HepG2 (cell line): ENCODE measurements at regions not wholly inside any gene's neighbourhood (a gene's known extent, or its start where the extent isn't known, plus 50 kb on each side); places are given as distances from the start of the nearest gene placed in this dataset.

ENCODE experiments used
- ATAC-seq: fragments of 200-7000 bp; cut with Tn5 transposase; 3 replicates; pipeline ENCODE4 v1.9.1; 2020; ENCODE audit warnings: mild to moderate bottlenecking, moderate library complexity
- BruUV-seq: library from RNA; stranded (reverse); fragments of 400-500 nt; replicated peaks from 2 replicates; lab custom pipeline; 2021; lab: Mats Ljungman, UMichigan
- CTCF ChIA-PET: fragments of 300-600 bp; formaldehyde crosslinking; extraction: SDS; loops from one replicate; lab custom pipeline; 2021; ENCODE audit warnings: low total read pairs, inconsistent platforms, low intra/inter-chr PET ratio; lab: Yijun Ruan, JAX
- POLR2A ChIA-PET: fragments of 350-600 bp; sonication (Branson Sonifier 250); formaldehyde crosslinking; loops from one replicate; lab custom pipeline; 2020; ENCODE audit warnings: antibody characterized with exemption, inconsistent platforms; lab: Yijun Ruan, JAX
- DNase-seq: peaks from one replicate; pipeline ENCODE4 v3.0.0-alpha.2; 2015; ENCODE audit warnings: low spot score
- FAIRE-seq: peaks from 3 replicates; lab custom pipeline; 2011; peaks lifted over from hg19 to GRCh38; lab: Jason Lieb, UNC
- H2AFZ ChIP-seq: one replicate; pipeline ENCODE4 v1.6.1; 2011; ENCODE audit warnings: low read length, inconsistent platforms
- H3K27ac ChIP-seq: fragments of 300-600 bp; 3 replicates; pipeline ENCODE4 v1.8.0; 2011; ENCODE audit warnings: mixed run types, mild to moderate bottlenecking, mixed read lengths, low read length, inconsistent platforms; ENCODE audit not compliant: insufficient read depth; ENCODE audit errors: extremely low read length
- H3K27me3 ChIP-seq, 2 experiments: fragments of 200-600 bp in 1 of 2; 2 replicates in 1 of 2; 3 replicates in 1 of 2; pipeline versions ENCODE4 v1.6.0 to v1.8.0; 2011; ENCODE audit warnings: low read length in 2 of 2, mild to moderate bottlenecking in 2 of 2, moderate library complexity in 2 of 2, inconsistent platforms in 1 of 2; ENCODE audit not compliant: insufficient read depth in 2 of 2, control insufficient read depth in 1 of 2
- H3K36me3 ChIP-seq, 2 experiments: fragments of 200-600 bp in 1 of 2; replicated peaks in 1 of 2; 2 replicates in 1 of 2; 3 replicates in 1 of 2; pipeline versions ENCODE4 v1.5.1 to v1.8.0; 2011; ENCODE audit warnings: low read length in 2 of 2, inconsistent platforms in 1 of 2; ENCODE audit not compliant: insufficient read depth in 2 of 2, control insufficient read depth in 1 of 2
- H3K4me1 ChIP-seq: 2 replicates; pipeline ENCODE4 v1.5.1; 2012; ENCODE audit warnings: low read length, inconsistent platforms; ENCODE audit not compliant: insufficient read depth
- H3K4me2 ChIP-seq: 2 replicates; pipeline ENCODE4 v1.6.0; 2011; ENCODE audit warnings: low read depth, low read length, inconsistent platforms
- H3K4me3 ChIP-seq, 3 experiments: fragments of 200-600 bp in 1 of 3; sonication (generic), shearing (Covaris generic) in 1 of 3; replicated peaks in 1 of 3; 2 replicates each; pipeline ENCODE4 v1.5.1; 2011 to 2016; ENCODE audit warnings: low read length in 3 of 3, inconsistent platforms in 2 of 3, low read depth in 2 of 3, mild to moderate bottlenecking in 2 of 3, control low read depth in 1 of 3, mixed read lengths in 1 of 3; ENCODE audit not compliant: insufficient read depth in 1 of 3
- H3K79me2 ChIP-seq: one replicate; pipeline ENCODE4 v1.6.1; 2011; ENCODE audit warnings: low read length, inconsistent platforms; ENCODE audit not compliant: insufficient read depth
- H3K9ac ChIP-seq: 2 replicates; pipeline ENCODE4 v1.6.0; 2011; ENCODE audit warnings: mild to moderate bottlenecking, low read depth, low read length, inconsistent platforms; ENCODE audit not compliant: insufficient read depth
- H3K9me3 ChIP-seq: 2 replicates; pipeline ENCODE4 v1.5.1; 2012; ENCODE audit warnings: mild to moderate bottlenecking, low read length
- H4K20me1 ChIP-seq: 2 replicates; pipeline ENCODE4 v1.6.0; 2011; ENCODE audit warnings: inconsistent platforms, mild to moderate bottlenecking, low read length, moderate library complexity; ENCODE audit not compliant: insufficient read depth
- BRD4 ChIP-seq: sonication (generic); formaldehyde crosslinking; IDR thresholded peaks from 2 replicates; pipeline ENCODE4 v1.4.0; 2020; ENCODE audit warnings: missing genetic modification reagents
- ELF3 ChIP-seq: IDR thresholded peaks from 2 replicates; pipeline ENCODE4 v1.6.1; 2016; ENCODE audit warnings: missing genetic modification reagents, missing compliant biosample characterization
- GATA4 ChIP-seq: sonication (generic); IDR thresholded peaks from 2 replicates; pipeline ENCODE4 v1.6.1; 2016; ENCODE audit warnings: antibody characterized with exemption, low read depth, borderline replicate concordance
- KLF6 ChIP-seq: IDR thresholded peaks from 2 replicates; pipeline ENCODE4 v1.8.0; 2016; ENCODE audit warnings: missing biosample characterization, missing genetic modification reagents
- SMAD1 ChIP-seq: sonication (generic); formaldehyde crosslinking; IDR thresholded peaks from 2 replicates; pipeline ENCODE4 v1.4.0; 2020; ENCODE audit warnings: missing genetic modification reagents, low read depth, mild to moderate bottlenecking, borderline replicate concordance
- SP5 ChIP-seq: IDR thresholded peaks from 2 replicates; pipeline ENCODE4 v1.6.1; 2016; ENCODE audit warnings: low read depth, borderline replicate concordance
- ZBTB21 ChIP-seq: sonication (generic); formaldehyde crosslinking; IDR thresholded peaks from 2 replicates; pipeline ENCODE4 v1.4.0; 2020; ENCODE audit warnings: missing genetic modification reagents
- ZMYM2 ChIP-seq: sonication (generic); formaldehyde crosslinking; IDR thresholded peaks from 2 replicates; pipeline ENCODE4 v1.8.0; 2022; ENCODE audit warnings: mild to moderate bottlenecking, missing genetic modification reagents
- WGBS: methylation state at CpG from one replicate; pipeline ENCODE4 v1.1.6; 2017; ENCODE audit warnings: low lambda C conversion rate; 5-methylcytosine and 5-hydroxymethylcytosine counted together
- in situ Hi-C: cut with HindIII; loops from 2 replicates; pipeline ENCODE4 v1.10.0; 2017; ENCODE audit warnings: low pct_unique_long_range_greater_than_20kb; ENCODE audit not compliant: extremely low pct_ligation_motif_present
- intact Hi-C: fragments of 100-400 bp; cut with micrococcal nuclease; formaldehyde crosslinking; loops from one replicate; pipeline ENCODE4 v1.10.0; 2022; ENCODE audit not compliant: unreplicated experiment
- TF ChIP-seq, protein P1 (sequence below), 2 experiments: fragments of 450-650 bp in 1 of 2; sonication (generic) in 1 of 2; formaldehyde crosslinking in 1 of 2; IDR thresholded peaks; 2 replicates each; pipeline versions ENCODE4 v1.6.1 to v1.8.0; 2016 to 2022; ENCODE audit warnings: antibody characterized with exemption in 1 of 2, mild to moderate bottlenecking in 1 of 2, missing genetic modification reagents in 1 of 2
- TF ChIP-seq, protein P2 (sequence below): sonication (generic); formaldehyde crosslinking; IDR thresholded peaks from 2 replicates; pipeline ENCODE4 v1.4.0; 2020; ENCODE audit warnings: missing genetic modification reagents

DNA sequence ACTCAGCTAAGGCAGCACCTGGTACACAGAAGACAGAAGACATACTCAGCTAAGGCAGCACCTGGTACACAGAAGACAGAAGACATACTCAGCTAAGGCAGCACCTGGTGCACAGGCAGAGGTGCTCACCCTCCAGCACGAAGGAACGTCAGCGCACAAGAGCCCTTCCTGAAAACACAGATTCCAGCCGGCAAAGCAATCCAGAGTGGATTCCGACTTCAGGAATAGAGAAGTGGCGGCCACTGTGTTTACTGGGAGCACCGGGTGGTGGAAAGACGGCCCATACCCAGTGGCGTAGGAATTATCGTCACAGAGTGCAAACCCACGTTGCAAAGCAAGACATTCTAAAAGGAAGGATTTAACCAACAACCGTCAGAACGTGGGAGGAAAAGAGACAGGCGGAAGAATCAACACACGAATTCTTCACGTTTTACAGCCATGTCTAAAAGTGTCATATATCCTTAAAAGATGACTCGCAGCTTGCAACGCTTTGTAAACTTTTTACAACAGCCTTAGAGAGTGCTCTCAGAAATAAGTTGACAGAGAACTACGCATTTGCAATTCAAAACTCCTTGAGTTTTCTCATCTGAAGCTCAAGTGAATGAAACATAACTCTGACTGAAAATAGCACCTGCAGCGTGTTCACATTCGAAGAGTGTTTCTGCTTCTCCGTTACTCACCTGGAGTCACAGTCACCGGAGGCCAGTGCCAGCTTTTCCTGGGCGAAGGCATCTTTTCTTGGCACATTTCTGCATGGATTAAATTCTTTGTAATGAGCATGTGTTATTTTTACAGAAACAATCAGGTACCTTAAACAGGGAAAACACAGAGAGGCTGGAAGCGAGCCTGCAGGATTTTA lies 55.8 kb upstream of the GALNT9 start (continued):
- TF ChIP-seq, protein P1, sequence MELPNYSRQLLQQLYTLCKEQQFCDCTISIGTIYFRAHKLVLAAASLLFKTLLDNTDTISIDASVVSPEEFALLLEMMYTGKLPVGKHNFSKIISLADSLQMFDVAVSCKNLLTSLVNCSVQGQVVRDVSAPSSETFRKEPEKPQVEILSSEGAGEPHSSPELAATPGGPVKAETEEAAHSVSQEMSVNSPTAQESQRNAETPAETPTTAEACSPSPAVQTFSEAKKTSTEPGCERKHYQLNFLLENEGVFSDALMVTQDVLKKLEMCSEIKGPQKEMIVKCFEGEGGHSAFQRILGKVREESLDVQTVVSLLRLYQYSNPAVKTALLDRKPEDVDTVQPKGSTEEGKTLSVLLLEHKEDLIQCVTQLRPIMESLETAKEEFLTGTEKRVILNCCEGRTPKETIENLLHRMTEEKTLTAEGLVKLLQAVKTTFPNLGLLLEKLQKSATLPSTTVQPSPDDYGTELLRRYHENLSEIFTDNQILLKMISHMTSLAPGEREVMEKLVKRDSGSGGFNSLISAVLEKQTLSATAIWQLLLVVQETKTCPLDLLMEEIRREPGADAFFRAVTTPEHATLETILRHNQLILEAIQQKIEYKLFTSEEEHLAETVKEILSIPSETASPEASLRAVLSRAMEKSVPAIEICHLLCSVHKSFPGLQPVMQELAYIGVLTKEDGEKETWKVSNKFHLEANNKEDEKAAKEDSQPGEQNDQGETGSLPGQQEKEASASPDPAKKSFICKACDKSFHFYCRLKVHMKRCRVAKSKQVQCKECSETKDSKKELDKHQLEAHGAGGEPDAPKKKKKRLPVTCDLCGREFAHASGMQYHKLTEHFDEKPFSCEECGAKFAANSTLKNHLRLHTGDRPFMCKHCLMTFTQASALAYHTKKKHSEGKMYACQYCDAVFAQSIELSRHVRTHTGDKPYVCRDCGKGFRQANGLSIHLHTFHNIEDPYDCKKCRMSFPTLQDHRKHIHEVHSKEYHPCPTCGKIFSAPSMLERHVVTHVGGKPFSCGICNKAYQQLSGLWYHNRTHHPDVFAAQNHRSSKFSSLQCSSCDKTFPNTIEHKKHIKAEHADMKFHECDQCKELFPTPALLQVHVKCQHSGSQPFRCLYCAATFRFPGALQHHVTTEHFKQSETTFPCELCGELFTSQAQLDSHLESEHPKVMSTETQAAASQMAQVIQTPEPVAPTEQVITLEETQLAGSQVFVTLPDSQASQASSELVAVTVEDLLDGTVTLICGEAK (IDR thresholded peaks at IDR 0.05): no peak
- TF ChIP-seq, protein P1 (CRISPR knock-in tag; IDR thresholded peaks at IDR 0.05): no peak

DNA sequence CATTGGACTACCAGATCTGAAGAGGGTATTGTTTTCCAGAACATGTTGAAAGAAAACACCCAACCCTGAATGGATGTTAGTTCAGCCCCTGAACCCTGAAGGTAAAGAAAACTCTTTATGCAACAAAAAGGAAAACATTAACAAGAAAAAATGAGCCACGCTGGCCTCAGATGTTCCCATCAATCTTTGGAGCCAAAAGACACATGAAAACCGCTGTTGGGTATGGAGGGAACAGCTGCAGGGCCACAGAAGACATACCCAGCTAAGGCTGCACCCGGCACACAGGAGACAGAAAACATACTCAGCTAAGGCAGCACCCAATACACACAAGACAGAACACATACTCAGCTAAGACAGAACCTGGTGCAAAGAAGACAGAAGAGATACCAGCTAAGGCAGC lies 51.3 kb upstream of the GALNT9 start:
- Histone ChIP-seq H3K36me3 (no peaks in the 10 kb centered on the region), H3K9me3 (no peaks in the 10 kb centered on the region), H4K20me1 (no peaks in the 10 kb centered on the region), H3K27me3 (peaks cover 11 to 56% of the 10 kb centered on the region in 2 experiments), H3K4me3 (no peak overlapping the region), H3K4me2 (no peak overlapping the region), H3K79me2 (no peaks in the 10 kb centered on the region), H3K4me1 (no peaks in the 10 kb centered on the region), H3K9ac (no peak overlapping the region), H2AFZ (no peak overlapping the region), H3K27ac (no peak overlapping the region)
- 9% methylated on average over 3 of the region's 3 CpGs for WGBS
- CTCF ChIA-PET: no interaction called here
- ATAC-seq (no peak), FAIRE-seq (no peak), DNase-seq (no peak)
- intact Hi-C loops (no loop called here), in situ Hi-C loops (no loop called here)
- POLR2A ChIA-PET: no interaction called here
- no TSS peak for BruUV-seq
- TF ChIP-seq SMAD1 (CRISPR knock-in tag): no peak
- no peak for TF ChIP-seq SP5 (CRISPR knock-in tag)
- TF ChIP-seq GATA4: no peak
- no peak for TF ChIP-seq ZMYM2 (CRISPR knock-in tag)
- TF ChIP-seq, protein P2, sequence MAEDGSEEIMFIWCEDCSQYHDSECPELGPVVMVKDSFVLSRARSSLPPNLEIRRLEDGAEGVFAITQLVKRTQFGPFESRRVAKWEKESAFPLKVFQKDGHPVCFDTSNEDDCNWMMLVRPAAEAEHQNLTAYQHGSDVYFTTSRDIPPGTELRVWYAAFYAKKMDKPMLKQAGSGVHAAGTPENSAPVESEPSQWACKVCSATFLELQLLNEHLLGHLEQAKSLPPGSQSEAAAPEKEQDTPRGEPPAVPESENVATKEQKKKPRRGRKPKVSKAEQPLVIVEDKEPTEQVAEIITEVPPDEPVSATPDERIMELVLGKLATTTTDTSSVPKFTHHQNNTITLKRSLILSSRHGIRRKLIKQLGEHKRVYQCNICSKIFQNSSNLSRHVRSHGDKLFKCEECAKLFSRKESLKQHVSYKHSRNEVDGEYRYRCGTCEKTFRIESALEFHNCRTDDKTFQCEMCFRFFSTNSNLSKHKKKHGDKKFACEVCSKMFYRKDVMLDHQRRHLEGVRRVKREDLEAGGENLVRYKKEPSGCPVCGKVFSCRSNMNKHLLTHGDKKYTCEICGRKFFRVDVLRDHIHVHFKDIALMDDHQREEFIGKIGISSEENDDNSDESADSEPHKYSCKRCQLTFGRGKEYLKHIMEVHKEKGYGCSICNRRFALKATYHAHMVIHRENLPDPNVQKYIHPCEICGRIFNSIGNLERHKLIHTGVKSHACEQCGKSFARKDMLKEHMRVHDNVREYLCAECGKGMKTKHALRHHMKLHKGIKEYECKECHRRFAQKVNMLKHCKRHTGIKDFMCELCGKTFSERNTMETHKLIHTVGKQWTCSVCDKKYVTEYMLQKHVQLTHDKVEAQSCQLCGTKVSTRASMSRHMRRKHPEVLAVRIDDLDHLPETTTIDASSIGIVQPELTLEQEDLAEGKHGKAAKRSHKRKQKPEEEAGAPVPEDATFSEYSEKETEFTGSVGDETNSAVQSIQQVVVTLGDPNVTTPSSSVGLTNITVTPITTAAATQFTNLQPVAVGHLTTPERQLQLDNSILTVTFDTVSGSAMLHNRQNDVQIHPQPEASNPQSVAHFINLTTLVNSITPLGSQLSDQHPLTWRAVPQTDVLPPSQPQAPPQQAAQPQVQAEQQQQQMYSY (CRISPR knock-in tag): no peak
- TF ChIP-seq BRD4: no peak
- no peak for TF ChIP-seq ZBTB21 (CRISPR knock-in tag)
- no peak for TF ChIP-seq ELF3 (CRISPR knock-in tag)
- no peak for TF ChIP-seq KLF6 (CRISPR knock-in tag)
